ENCODE measurements at regions not wholly inside any gene's neighbourhood (a gene's known extent, or its start where the extent isn't known, plus 50 kb on each side); places are given as distances from the start of the nearest gene placed in this dataset.

GRCh38 chr2:66301022-66301766, 133.7 kb upstream of the MEIS1 start:
- peaks cover 0 to 17% (median 12%) of the 10 kb centered on the region in 3 donors for H3K27me3 Mint-ChIP-seq
- no peaks in the 10 kb centered on the region for H3K4me1 Mint-ChIP-seq
- no peak overlapping the region for H3K4me3 Mint-ChIP-seq
- H3K27ac Mint-ChIP-seq = no peak overlapping the region
- ATAC-seq (ENCODE audit: low read depth in 2 of 2) (no peak), DNase-seq (no peak)
- H3K36me3 Mint-ChIP-seq = no peaks in the 10 kb centered on the region
- H3K9me3 Mint-ChIP-seq = peaks cover 0 to 9% (median 5%) of the 10 kb centered on the region in 7 donors

GRCh38 chr2:66283787-66284186, 151.1 kb upstream of the MEIS1 start:
- peaks cover 0 to 7% of the 10 kb centered on the region in 2 donors for H3K36me3 Mint-ChIP-seq
- ATAC-seq (ENCODE audit: low read depth in 2 of 2) (no peak), DNase-seq (no peak)
- H3K4me3 Mint-ChIP-seq = no peak overlapping the region
- H3K9me3 Mint-ChIP-seq = peaks cover 0 to 8% (median 5%) of the 10 kb centered on the region in 7 donors
- peaks cover 2 to 12% (median 8%) of the 10 kb centered on the region in 3 donors for H3K27me3 Mint-ChIP-seq
- no peaks in the 10 kb centered on the region for H3K4me1 Mint-ChIP-seq
- no peak overlapping the region for H3K27ac Mint-ChIP-seq

GRCh38 chr2:66281980-66282379, 152.9 kb upstream of the MEIS1 start:
- no peak overlapping the region for H3K27ac Mint-ChIP-seq
- H3K4me1 Mint-ChIP-seq = no peaks in the 10 kb centered on the region
- no peak for ATAC-seq (ENCODE audit: low read depth in 2 of 2)
- DNase-seq = no peak
- no peak overlapping the region for H3K4me3 Mint-ChIP-seq
- peaks cover 0 to 12% (median 12%) of the 10 kb centered on the region in 3 donors for H3K27me3 Mint-ChIP-seq
- H3K9me3 Mint-ChIP-seq = peaks cover 0 to 5% (median 2%) of the 10 kb centered on the region in 7 donors
- H3K36me3 Mint-ChIP-seq = peaks cover 0 to 7% of the 10 kb centered on the region in 2 donors

GRCh38 chr2:66279024-66279423, 155.9 kb upstream of the MEIS1 start:
- DNase-seq (no peak), ATAC-seq (ENCODE audit: low read depth in 2 of 2) (no peak)
- peaks cover 0 to 11% (median 0%) of the 10 kb centered on the region in 3 donors for H3K27me3 Mint-ChIP-seq
- H3K9me3 Mint-ChIP-seq = peaks cover 0 to 5% (median 0%) of the 10 kb centered on the region in 7 donors
- H3K36me3 Mint-ChIP-seq = no peaks in the 10 kb centered on the region
- H3K27ac Mint-ChIP-seq = no peak overlapping the region
- no peaks in the 10 kb centered on the region for H3K4me1 Mint-ChIP-seq
- no peak overlapping the region for H3K4me3 Mint-ChIP-seq

GRCh38 chr2:66275984-66276383, 158.9 kb upstream of the MEIS1 start:
- Mint-ChIP-seq H3K27me3 (peaks cover 0 to 11% (median 0%) of the 10 kb centered on the region in 3 donors), H3K36me3 (no peaks in the 10 kb centered on the region), H3K4me1 (no peaks in the 10 kb centered on the region), H3K27ac (no peak overlapping the region), H3K4me3 (no peak overlapping the region), H3K9me3 (peaks cover 0 to 5% (median 2%) of the 10 kb centered on the region in 7 donors)
- DNase-seq = no peak
- ATAC-seq (ENCODE audit: low read depth in 2 of 2) = no peak

GRCh38 chr2:66273933-66274490, 160.9 kb upstream of the MEIS1 start:
- no peaks in the 10 kb centered on the region for H3K36me3 Mint-ChIP-seq
- H3K27me3 Mint-ChIP-seq = peaks cover 0 to 11% (median 0%) of the 10 kb centered on the region in 3 donors
- ATAC-seq (ENCODE audit: low read depth in 2 of 2) (no peak), DNase-seq (no peak)
- no peaks in the 10 kb centered on the region for H3K4me1 Mint-ChIP-seq
- H3K27ac Mint-ChIP-seq = no peak overlapping the region
- peaks cover 0 to 5% (median 2%) of the 10 kb centered on the region in 7 donors for H3K9me3 Mint-ChIP-seq
- H3K4me3 Mint-ChIP-seq = no peak overlapping the region

GRCh38 chr2:66272751-66273150, 162.2 kb upstream of the MEIS1 start:
- Mint-ChIP-seq H3K4me1 (no peaks in the 10 kb centered on the region), H3K36me3 (no peaks in the 10 kb centered on the region), H3K27me3 (peaks cover 0 to 7% (median 0%) of the 10 kb centered on the region in 3 donors), H3K27ac (no peak overlapping the region), H3K9me3 (peaks cover 0 to 4% (median 2%) of the 10 kb centered on the region in 7 donors), H3K4me3 (no peak overlapping the region)
- DNase-seq (no peak), ATAC-seq (ENCODE audit: low read depth in 2 of 2) (no peak)

GRCh38 chr2:66271777-66272176, 163.1 kb upstream of the MEIS1 start:
- Mint-ChIP-seq H3K4me3 (no peak overlapping the region), H3K27ac (no peak overlapping the region), H3K4me1 (no peaks in the 10 kb centered on the region), H3K36me3 (no peaks in the 10 kb centered on the region), H3K27me3 (peaks cover 0 to 7% (median 0%) of the 10 kb centered on the region in 3 donors), H3K9me3 (peaks cover 0 to 4% (median 2%) of the 10 kb centered on the region in 7 donors)
- ATAC-seq (ENCODE audit: low read depth in 2 of 2) = no peak
- no peak for DNase-seq

- DNase-seq = no peak
- H3K27ac Mint-ChIP-seq = no peak overlapping the region
- ATAC-seq (ENCODE audit: low read depth in 2 of 2) = no peak
- peaks cover 0 to 2% (median 0%) of the 10 kb centered on the region in 7 donors for H3K9me3 Mint-ChIP-seq
- H3K36me3 Mint-ChIP-seq = no peaks in the 10 kb centered on the region
- no peaks in the 10 kb centered on the region for H3K4me1 Mint-ChIP-seq
- peaks cover 0 to under 1% (median 0%) of the 10 kb centered on the region in 3 donors for H3K27me3 Mint-ChIP-seq
- no peak overlapping the region for H3K4me3 Mint-ChIP-seq
These were observed 164.7 kb upstream of the MEIS1 start for GRCh38 chr2:66270247-66270646.

GRCh38 chr2:66269166-66269565, 165.8 kb upstream of the MEIS1 start:
- no peaks in the 10 kb centered on the region for H3K4me1 Mint-ChIP-seq
- H3K27me3 Mint-ChIP-seq = no peaks in the 10 kb centered on the region
- H3K9me3 Mint-ChIP-seq = peaks cover 0 to 2% (median 0%) of the 10 kb centered on the region in 7 donors
- ATAC-seq (ENCODE audit: low read depth in 2 of 2) = no peak
- H3K36me3 Mint-ChIP-seq = no peaks in the 10 kb centered on the region
- DNase-seq = no peak
- no peak overlapping the region for H3K4me3 Mint-ChIP-seq
- no peak overlapping the region for H3K27ac Mint-ChIP-seq

GRCh38 chr2:66268756-66269155, 166.2 kb upstream of the MEIS1 start:
- H3K4me3 Mint-ChIP-seq = no peak overlapping the region
- DNase-seq (no peak), ATAC-seq (ENCODE audit: low read depth in 2 of 2) (no peak)
- H3K36me3 Mint-ChIP-seq = no peaks in the 10 kb centered on the region
- H3K27ac Mint-ChIP-seq = no peak overlapping the region
- no peaks in the 10 kb centered on the region for H3K4me1 Mint-ChIP-seq
- H3K9me3 Mint-ChIP-seq = peaks cover 0 to 2% (median 0%) of the 10 kb centered on the region in 7 donors
- H3K27me3 Mint-ChIP-seq = no peaks in the 10 kb centered on the region

- Mint-ChIP-seq H3K4me1 (no peaks in the 10 kb centered on the region), H3K27ac (no peak overlapping the region), H3K36me3 (no peaks in the 10 kb centered on the region), H3K4me3 (no peak overlapping the region), H3K9me3 (peaks cover 0 to 5% (median 0%) of the 10 kb centered on the region in 7 donors), H3K27me3 (peaks cover 0 to 4% (median 0%) of the 10 kb centered on the region in 3 donors)
- DNase-seq (no peak), ATAC-seq (ENCODE audit: low read depth in 2 of 2) (no peak)
These were observed 170.6 kb upstream of the MEIS1 start for GRCh38 chr2:66264354-66264753.

GRCh38 chr2:66255867-66256266, 179.1 kb upstream of the MEIS1 start:
- Mint-ChIP-seq H3K27ac (no peak overlapping the region), H3K27me3 (peaks cover 0 to 9% (median 0%) of the 10 kb centered on the region in 3 donors)
- ATAC-seq (ENCODE audit: low read depth in 2 of 2) = no peak

GRCh38 chr2:66255136-66255535, 179.8 kb upstream of the MEIS1 start:
- peaks cover 0 to 6% (median 2%) of the 10 kb centered on the region in 7 donors for H3K9me3 Mint-ChIP-seq
- peaks cover 0 to 9% (median 0%) of the 10 kb centered on the region in 3 donors for H3K27me3 Mint-ChIP-seq
- no peak for DNase-seq
- no peak overlapping the region for H3K4me3 Mint-ChIP-seq
- no peak for ATAC-seq (ENCODE audit: low read depth in 2 of 2)
- H3K4me1 Mint-ChIP-seq = no peaks in the 10 kb centered on the region
- H3K27ac Mint-ChIP-seq = no peak overlapping the region
- no peaks in the 10 kb centered on the region for H3K36me3 Mint-ChIP-seq

More at GRCh38 chr2:66255867-66256266, 179.1 kb upstream of the MEIS1 start:
- no peak overlapping the region for H3K4me3 Mint-ChIP-seq
- H3K9me3 Mint-ChIP-seq = peaks cover 0 to 6% (median 2%) of the 10 kb centered on the region in 7 donors
- no peak for DNase-seq
- no peaks in the 10 kb centered on the region for H3K4me1 Mint-ChIP-seq
- no peaks in the 10 kb centered on the region for H3K36me3 Mint-ChIP-seq

All from naive B cell (primary cell).